ENCODE measurements at regions not wholly inside any gene's neighbourhood (a gene's known extent, or its start where the extent isn't known, plus 50 kb on each side); places are given as distances from the start of the nearest gene placed in this dataset.
"Not testable (repeated sequence)": the region's sequence is repeated elsewhere in the genome, so short reads cannot be mapped to it uniquely, and the experiment has no call there.

DNA sequence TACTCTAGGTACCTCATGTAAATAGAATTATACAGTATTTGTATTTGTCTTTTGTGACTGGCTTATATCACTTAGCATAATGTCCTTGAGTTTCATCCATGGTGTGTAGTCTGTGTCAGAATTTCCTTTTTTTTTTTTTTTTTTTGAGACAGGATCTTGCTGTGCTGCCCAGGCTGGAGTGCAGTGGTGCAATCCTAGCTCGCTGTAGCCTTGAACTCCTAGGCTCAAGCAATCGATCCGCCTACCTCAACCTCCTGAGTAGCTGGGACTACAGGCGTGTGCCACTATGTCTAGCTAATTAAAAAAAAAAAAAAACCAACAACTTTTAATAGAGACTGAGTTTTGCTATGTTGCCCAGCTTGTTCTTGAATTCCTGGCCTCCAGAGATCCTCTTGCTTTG lies 89.8 kb upstream of the PODXL start:
- Histone ChIP-seq H3K27me3 (ENCODE audit: low read depth, low read length) (no peaks in the 10 kb centered on the region), H3K36me3 (ENCODE audit: control insufficient read depth in 1 of 2, insufficient read depth in 2 of 2, low read length in 2 of 2) (no peaks in the 10 kb centered on the region), H3K27ac (ENCODE audit: low read length) (no peak overlapping the region), H3K4me1 (ENCODE audit: control insufficient read depth in 1 of 2, insufficient read depth in 2 of 2, low read length in 2 of 2) (peaks cover 0 to 11% of the 10 kb centered on the region in 2 donors), H3K9me3 (ENCODE audit: control insufficient read depth in 1 of 2, low read length in 2 of 2) (no peaks in the 10 kb centered on the region), H3K4me3 (ENCODE audit: low read depth in 1 of 2, low read length in 2 of 2) (no peak overlapping the region)

GRCh38 chr7:131642429-131642828 lies 86.0 kb upstream of the PODXL start:
- H3K27me3 ChIP-seq (ENCODE audit: low read depth, low read length) = no peaks in the 10 kb centered on the region
- H3K9me3 ChIP-seq (ENCODE audit: control insufficient read depth in 1 of 2, low read length in 2 of 2) = no peaks in the 10 kb centered on the region
- no peaks in the 10 kb centered on the region for H3K4me1 ChIP-seq (ENCODE audit: control insufficient read depth in 1 of 2, insufficient read depth in 2 of 2, low read length in 2 of 2)
- H3K4me3 ChIP-seq (ENCODE audit: low read depth in 1 of 2, low read length in 2 of 2) = no peak overlapping the region
- H3K27ac ChIP-seq (ENCODE audit: low read length) = no peak overlapping the region
- H3K36me3 ChIP-seq (ENCODE audit: control insufficient read depth in 1 of 2, insufficient read depth in 2 of 2, low read length in 2 of 2) = no peaks in the 10 kb centered on the region

DNA sequence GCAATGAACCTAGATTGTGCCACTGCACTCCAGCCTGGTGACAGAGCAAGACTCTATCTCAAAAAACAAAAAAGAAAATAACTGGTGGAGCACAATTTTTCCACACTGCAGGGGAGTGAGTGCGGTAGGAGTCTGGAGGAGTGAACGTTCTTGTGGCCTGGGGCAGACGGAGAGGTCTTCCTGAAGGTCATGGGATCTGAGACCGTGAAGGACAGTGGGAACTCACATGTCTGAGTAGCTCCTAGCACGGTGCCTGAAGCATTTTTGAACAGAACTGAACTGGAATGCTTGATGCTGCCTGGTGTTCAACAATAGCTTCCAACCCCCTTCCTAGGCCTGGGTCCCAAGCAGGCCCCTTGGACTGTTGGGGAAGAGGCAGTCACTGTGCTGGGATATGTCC lies 84.3 kb upstream of the PODXL start:
- Histone ChIP-seq H3K9me3 (ENCODE audit: control insufficient read depth in 1 of 2, low read length in 2 of 2) (no peaks in the 10 kb centered on the region), H3K4me3 (ENCODE audit: low read depth in 1 of 2, low read length in 2 of 2) (no peak overlapping the region), H3K27ac (ENCODE audit: low read length) (no peak overlapping the region), H3K4me1 (ENCODE audit: control insufficient read depth in 1 of 2, insufficient read depth in 2 of 2, low read length in 2 of 2) (no peaks in the 10 kb centered on the region), H3K36me3 (ENCODE audit: control insufficient read depth in 1 of 2, insufficient read depth in 2 of 2, low read length in 2 of 2) (no peaks in the 10 kb centered on the region), H3K27me3 (ENCODE audit: low read depth, low read length) (no peaks in the 10 kb centered on the region)

GRCh38 chr7:131638641-131639430 lies 82.4 kb upstream of the PODXL start:
- H3K4me3 ChIP-seq (ENCODE audit: low read depth in 1 of 2, low read length in 2 of 2) = no peak overlapping the region
- H3K27me3 ChIP-seq (ENCODE audit: low read depth, low read length) = no peaks in the 10 kb centered on the region
- no peak overlapping the region for H3K27ac ChIP-seq (ENCODE audit: low read length)
- H3K9me3 ChIP-seq (ENCODE audit: control insufficient read depth in 1 of 2, low read length in 2 of 2) = no peaks in the 10 kb centered on the region
- no peaks in the 10 kb centered on the region for H3K4me1 ChIP-seq (ENCODE audit: control insufficient read depth in 1 of 2, insufficient read depth in 2 of 2, low read length in 2 of 2)
- H3K36me3 ChIP-seq (ENCODE audit: control insufficient read depth in 1 of 2, insufficient read depth in 2 of 2, low read length in 2 of 2) = no peaks in the 10 kb centered on the region

- Histone ChIP-seq H3K9me3 (ENCODE audit: control insufficient read depth in 1 of 2, low read length in 2 of 2) (no peaks in the 10 kb centered on the region), H3K4me3 (ENCODE audit: low read depth in 1 of 2, low read length in 2 of 2) (no peak overlapping the region), H3K27ac (ENCODE audit: low read length) (no peak overlapping the region), H3K4me1 (ENCODE audit: control insufficient read depth in 1 of 2, insufficient read depth in 2 of 2, low read length in 2 of 2) (no peaks in the 10 kb centered on the region), H3K27me3 (ENCODE audit: low read depth, low read length) (no peaks in the 10 kb centered on the region), H3K36me3 (ENCODE audit: control insufficient read depth in 1 of 2, insufficient read depth in 2 of 2, low read length in 2 of 2) (no peaks in the 10 kb centered on the region)
Observed at GRCh38 chr7:131637859-131638258, 81.4 kb upstream of the PODXL start.

- Histone ChIP-seq H3K27me3 (ENCODE audit: low read depth, low read length) (no peaks in the 10 kb centered on the region), H3K4me1 (ENCODE audit: control insufficient read depth in 1 of 2, insufficient read depth in 2 of 2, low read length in 2 of 2) (no peaks in the 10 kb centered on the region), H3K36me3 (ENCODE audit: control insufficient read depth in 1 of 2, insufficient read depth in 2 of 2, low read length in 2 of 2) (no peaks in the 10 kb centered on the region), H3K9me3 (ENCODE audit: control insufficient read depth in 1 of 2, low read length in 2 of 2) (no peaks in the 10 kb centered on the region), H3K27ac (ENCODE audit: low read length) (no peak overlapping the region), H3K4me3 (ENCODE audit: low read depth in 1 of 2, low read length in 2 of 2) (no peak overlapping the region)
Observed at GRCh38 chr7:131636092-131636491, 79.7 kb upstream of the PODXL start.

- not testable (repeated sequence) for H3K27ac ChIP-seq (ENCODE audit: low read length); H3K36me3 ChIP-seq (ENCODE audit: control insufficient read depth in 1 of 2, insufficient read depth in 2 of 2, low read length in 2 of 2); H3K9me3 ChIP-seq (ENCODE audit: control insufficient read depth in 1 of 2, low read length in 2 of 2); H3K27me3 ChIP-seq (ENCODE audit: low read depth, low read length); H3K4me3 ChIP-seq (ENCODE audit: low read depth in 1 of 2, low read length in 2 of 2); H3K4me1 ChIP-seq (ENCODE audit: control insufficient read depth in 1 of 2, insufficient read depth in 2 of 2, low read length in 2 of 2)
Observed at GRCh38 chr7:131634197-131634596, 77.8 kb upstream of the PODXL start.

DNA sequence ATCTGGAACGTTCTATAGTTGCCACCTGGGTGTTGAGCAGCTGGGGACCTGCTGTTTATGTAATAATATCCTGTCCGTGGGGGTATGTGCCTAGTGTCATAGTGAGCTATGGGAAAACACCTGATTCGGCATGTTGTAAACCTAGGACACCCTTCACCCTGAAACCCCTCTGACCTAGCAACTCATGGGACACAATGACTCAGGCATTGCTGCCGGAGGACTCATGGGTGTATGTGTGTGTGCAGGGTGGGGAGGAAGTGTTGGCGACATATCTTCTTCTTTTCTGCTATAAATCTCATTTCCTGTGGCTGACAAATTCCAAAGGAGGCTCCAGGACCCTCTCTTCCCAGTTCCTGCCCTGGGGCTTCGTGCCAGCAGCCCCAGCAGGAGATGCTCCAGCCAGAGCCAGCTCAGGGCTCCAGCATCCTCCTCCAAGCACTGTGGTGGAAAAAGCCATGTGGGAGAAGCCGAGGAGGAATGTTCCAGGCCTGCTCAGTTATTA lies 77.0 kb upstream of the PODXL start:
- H3K36me3 ChIP-seq (ENCODE audit: control insufficient read depth in 1 of 2, insufficient read depth in 2 of 2, low read length in 2 of 2) = no peaks in the 10 kb centered on the region
- H3K27ac ChIP-seq (ENCODE audit: low read length) = no peak overlapping the region
- no peaks in the 10 kb centered on the region for H3K27me3 ChIP-seq (ENCODE audit: low read depth, low read length)
- H3K9me3 ChIP-seq (ENCODE audit: control insufficient read depth in 1 of 2, low read length in 2 of 2) = no peaks in the 10 kb centered on the region
- H3K4me3 ChIP-seq (ENCODE audit: low read depth in 1 of 2, low read length in 2 of 2) = no peak overlapping the region
- H3K4me1 ChIP-seq (ENCODE audit: control insufficient read depth in 1 of 2, insufficient read depth in 2 of 2, low read length in 2 of 2) = no peaks in the 10 kb centered on the region

DNA sequence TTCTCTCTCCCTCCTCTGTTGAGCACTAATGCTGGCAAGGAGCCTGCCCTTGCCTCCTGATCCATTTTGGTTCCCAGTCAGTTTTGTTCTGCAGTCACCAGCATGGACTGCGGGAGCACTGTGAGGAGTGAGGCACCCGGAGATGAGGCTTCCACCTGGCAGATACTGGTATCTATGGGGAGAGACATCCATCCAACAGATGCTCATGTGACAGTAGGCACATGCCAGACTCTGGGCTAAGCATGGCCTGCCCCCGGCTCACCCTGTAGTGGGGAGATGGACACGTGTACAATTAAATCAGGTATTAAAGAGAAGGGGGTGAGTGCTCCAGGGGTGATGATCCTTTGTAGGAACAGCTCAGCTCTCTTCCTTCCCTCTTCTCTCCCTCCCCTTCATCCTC lies 74.0 kb upstream of the PODXL start:
- Histone ChIP-seq H3K27me3 (ENCODE audit: low read depth, low read length) (no peaks in the 10 kb centered on the region), H3K27ac (ENCODE audit: low read length) (no peak overlapping the region), H3K9me3 (ENCODE audit: control insufficient read depth in 1 of 2, low read length in 2 of 2) (no peaks in the 10 kb centered on the region), H3K36me3 (ENCODE audit: control insufficient read depth in 1 of 2, insufficient read depth in 2 of 2, low read length in 2 of 2) (no peaks in the 10 kb centered on the region), H3K4me1 (ENCODE audit: control insufficient read depth in 1 of 2, insufficient read depth in 2 of 2, low read length in 2 of 2) (peaks cover 0 to 4% of the 10 kb centered on the region in 2 donors), H3K4me3 (ENCODE audit: low read depth in 1 of 2, low read length in 2 of 2) (no peak overlapping the region)

DNA sequence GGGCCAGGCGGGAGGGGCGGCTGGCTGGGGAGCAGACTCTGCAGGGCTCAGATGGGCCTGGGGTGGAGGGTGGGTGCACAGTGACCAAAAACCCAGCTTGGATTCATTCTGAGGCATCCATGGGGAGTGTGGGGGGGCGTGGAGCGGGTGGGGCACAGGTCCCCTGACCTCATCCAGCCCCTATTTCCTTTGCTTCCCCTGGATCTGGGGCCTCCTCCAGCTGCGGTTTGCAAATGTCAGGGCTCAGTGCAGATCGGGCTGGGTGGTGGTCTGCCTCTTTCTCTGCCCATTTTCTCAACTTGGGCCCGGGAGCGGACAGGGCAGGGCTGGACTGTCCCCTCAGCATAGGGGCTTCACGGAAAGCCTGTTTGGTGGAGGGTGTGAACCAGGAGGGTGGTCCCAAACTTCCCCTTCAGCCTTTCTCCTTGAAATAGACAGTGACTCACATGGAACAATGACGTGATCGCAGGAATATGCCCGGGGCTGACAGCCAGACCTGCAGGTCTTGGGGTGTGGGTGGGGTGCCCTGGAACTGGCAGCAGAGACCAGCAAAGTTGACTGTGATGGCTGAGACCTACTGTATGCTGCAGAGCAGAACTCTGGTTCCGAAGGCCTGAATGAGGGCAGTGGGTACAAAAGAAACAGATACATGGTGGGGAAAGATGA lies 72.9 kb upstream of the PODXL start:
- no peaks in the 10 kb centered on the region for H3K9me3 ChIP-seq (ENCODE audit: control insufficient read depth in 1 of 2, low read length in 2 of 2)
- H3K4me3 ChIP-seq (ENCODE audit: low read depth in 1 of 2, low read length in 2 of 2) = no peak overlapping the region
- H3K36me3 ChIP-seq (ENCODE audit: control insufficient read depth in 1 of 2, insufficient read depth in 2 of 2, low read length in 2 of 2) = no peaks in the 10 kb centered on the region
- H3K27me3 ChIP-seq (ENCODE audit: low read depth, low read length) = no peaks in the 10 kb centered on the region
- H3K4me1 ChIP-seq (ENCODE audit: control insufficient read depth in 1 of 2, insufficient read depth in 2 of 2, low read length in 2 of 2) = peaks cover 0 to 4% of the 10 kb centered on the region in 2 donors
- no peak overlapping the region for H3K27ac ChIP-seq (ENCODE audit: low read length)

- no peak overlapping the region for H3K27ac ChIP-seq (ENCODE audit: low read length)
- peaks cover 0 to 4% of the 10 kb centered on the region in 2 donors for H3K4me1 ChIP-seq (ENCODE audit: control insufficient read depth in 1 of 2, insufficient read depth in 2 of 2, low read length in 2 of 2)
Observed at GRCh38 chr7:131628634-131629033, 72.2 kb upstream of the PODXL start.

More at GRCh38 chr7:131628634-131629033, 72.2 kb upstream of the PODXL start:
- no peaks in the 10 kb centered on the region for H3K36me3 ChIP-seq (ENCODE audit: control insufficient read depth in 1 of 2, insufficient read depth in 2 of 2, low read length in 2 of 2)
- no peaks in the 10 kb centered on the region for H3K27me3 ChIP-seq (ENCODE audit: low read depth, low read length)
- no peaks in the 10 kb centered on the region for H3K9me3 ChIP-seq (ENCODE audit: control insufficient read depth in 1 of 2, low read length in 2 of 2)
- H3K4me3 ChIP-seq (ENCODE audit: low read depth in 1 of 2, low read length in 2 of 2) = no peak overlapping the region
